ENCODE measurements at regions not wholly inside any gene's neighbourhood (a gene's known extent, or its start where the extent isn't known, plus 50 kb on each side); places are given as distances from the start of the nearest gene placed in this dataset.

DNA sequence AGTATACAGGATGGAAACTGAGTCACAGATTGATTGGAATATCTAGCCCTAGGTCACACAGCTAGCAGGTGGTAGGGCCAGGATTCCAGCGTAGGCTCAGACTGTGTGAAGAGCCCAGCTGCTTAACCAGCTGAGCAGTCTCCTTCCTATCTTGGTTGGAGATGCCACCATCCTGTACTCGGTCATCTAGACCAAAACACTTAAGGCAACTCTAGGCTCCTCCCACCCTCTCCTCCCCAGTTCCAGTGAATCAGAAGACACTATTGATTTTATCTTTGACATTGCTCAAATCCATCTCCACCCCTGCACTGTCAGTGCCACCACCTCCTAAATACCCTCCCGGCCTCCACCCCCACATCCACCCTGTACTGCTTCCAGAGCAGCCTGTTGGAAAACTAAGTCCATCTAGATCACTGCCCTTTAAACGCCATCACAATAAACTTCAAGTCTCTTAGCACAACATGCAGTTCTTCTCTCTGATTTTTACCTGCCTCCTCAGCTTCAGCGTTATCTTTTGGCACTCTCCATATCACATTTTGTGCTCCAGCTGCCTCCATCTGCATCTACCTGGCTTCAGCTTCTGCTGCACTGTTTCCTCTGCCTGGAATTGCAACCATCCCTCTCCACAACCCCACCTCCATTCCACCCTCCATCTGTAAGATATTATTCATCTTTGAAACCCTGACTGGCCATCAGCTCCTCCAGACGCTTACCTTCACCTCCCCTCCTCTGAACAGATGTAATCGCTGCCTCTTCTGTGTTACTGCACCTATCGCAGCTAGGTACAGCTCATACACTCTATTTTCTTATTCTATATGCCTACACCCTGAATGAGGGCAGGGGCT is 86.8 kb upstream of the ACP3 start:
- TF ChIP-seq TAF1 (IDR thresholded peaks at IDR 0.05; ENCODE audit: borderline replicate concordance, low read depth, low read length) = no peak
- TF ChIP-seq POLR2AphosphoS5 (IDR thresholded peaks at IDR 0.05; ENCODE audit: low read depth, low read length) = no peak
